H54 (cell line): ENCODE measurements at regions not wholly inside any gene's neighbourhood (a gene's known extent, or its start where the extent isn't known, plus 50 kb on each side); places are given as distances from the start of the nearest gene placed in this dataset.

Source experiments
- DNase-seq: peaks from one replicate; pipeline ENCODE4 v3.0.0; 2011; ENCODE audit warnings: low spot score, mixed read lengths; ENCODE audit not compliant: insufficient read length
- FAIRE-seq: peaks from 3 replicates; lab custom pipeline; 2011; peaks lifted over from hg19 to GRCh38; lab: Jason Lieb, UNC
- POLR2A ChIP-seq: IDR thresholded peaks from 2 replicates; pipeline ENCODE4 v1.6.1; 2011; ENCODE audit warnings: low read depth, mild to moderate bottlenecking, low read length

DNA sequence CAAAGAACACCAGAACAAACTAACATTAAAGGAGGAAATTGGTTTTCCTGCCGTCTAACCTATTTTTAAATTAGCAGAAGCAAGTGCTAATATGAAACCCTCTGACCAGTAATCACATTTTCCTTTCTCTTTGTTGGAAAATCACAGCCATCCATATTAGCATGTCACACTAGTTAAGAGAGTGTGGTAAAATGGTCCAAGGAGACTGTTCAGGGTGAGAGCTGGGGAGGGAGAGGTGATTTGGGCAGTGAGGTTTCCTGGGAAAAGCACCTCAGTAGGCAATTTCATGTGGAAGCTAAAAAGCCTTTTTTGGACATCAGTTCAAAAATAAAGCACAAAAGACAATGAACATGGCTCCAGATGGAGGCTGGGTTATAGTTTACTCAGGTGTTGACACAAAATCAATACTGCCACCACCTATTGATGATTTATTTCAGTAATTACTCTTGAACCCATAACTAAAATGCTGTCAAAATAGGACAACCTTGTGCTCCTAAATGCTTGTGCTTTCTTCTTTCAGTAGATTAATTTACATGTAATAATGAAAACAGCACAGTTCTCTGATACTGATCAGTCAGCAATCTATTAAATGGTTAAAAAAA is 333.2 kb downstream of the SAMD5 start:
- FAIRE-seq (no peak), DNase-seq (no peak)
- TF ChIP-seq POLR2A: no peak

DNA sequence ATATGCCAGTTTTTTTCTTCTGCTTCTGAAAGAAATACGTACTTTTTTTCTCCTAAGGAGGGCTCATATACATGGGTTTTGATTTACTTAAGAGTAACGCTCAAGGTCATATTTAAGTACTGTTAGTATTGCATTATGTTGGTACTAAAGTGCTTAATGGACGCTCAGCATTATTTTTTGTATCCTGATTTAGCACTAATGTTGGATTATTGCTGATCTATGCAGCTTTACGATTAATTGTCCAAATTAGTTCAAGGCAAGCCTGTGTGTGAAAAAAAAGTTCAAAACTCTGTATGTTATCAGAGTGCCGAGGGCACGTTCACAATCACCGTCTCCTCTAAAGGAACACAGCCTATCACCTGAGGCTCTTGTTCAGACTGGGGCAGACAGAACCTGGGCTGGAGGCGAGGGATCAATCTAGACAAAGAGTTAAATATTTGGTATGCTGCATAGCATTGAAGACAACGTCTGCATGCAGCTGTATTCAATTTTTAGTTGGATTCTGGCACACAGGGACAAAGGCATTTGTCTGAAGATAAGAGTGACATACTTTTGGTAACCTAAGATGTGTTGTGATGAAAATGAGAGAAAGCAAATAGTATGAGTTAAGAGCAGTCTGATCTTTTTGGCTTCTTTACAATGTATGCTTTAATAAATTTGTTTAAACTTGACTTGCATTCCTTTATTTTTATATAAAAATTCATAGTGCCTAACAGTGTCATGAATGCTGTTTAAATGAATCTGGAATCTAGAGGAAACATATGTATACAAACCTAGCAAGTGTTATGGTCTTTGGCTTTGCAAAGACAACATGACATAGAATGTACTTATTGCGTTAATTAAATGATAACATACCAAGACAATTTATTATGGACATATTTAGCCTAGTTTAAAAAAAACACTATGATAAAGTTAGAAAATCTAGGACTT is 341.2 kb downstream of the SAMD5 start:
- DNase-seq: no peak
- no peak for TF ChIP-seq POLR2A
- no peak for FAIRE-seq

DNA sequence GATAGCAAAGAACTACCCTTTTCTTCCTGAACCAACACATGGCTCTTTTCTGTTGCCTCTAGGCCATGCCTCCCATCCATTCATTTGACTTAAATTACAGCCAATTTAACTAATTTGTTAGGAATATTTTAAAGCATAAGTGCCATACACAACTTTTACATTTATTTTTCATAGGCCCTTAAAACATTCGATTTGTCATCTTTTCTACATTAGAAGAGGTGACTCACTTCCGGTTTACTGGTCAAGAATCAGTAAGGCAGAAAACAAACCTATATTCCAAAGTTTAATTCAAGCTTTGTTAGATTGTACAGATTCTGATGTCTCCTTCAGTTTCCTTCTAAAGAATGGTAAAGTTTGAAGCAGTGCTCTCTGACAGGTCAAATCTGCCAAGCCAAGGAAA is 344.3 kb downstream of the SAMD5 start:
- TF ChIP-seq POLR2A: no peak
- no peak for FAIRE-seq
- no peak for DNase-seq

DNA sequence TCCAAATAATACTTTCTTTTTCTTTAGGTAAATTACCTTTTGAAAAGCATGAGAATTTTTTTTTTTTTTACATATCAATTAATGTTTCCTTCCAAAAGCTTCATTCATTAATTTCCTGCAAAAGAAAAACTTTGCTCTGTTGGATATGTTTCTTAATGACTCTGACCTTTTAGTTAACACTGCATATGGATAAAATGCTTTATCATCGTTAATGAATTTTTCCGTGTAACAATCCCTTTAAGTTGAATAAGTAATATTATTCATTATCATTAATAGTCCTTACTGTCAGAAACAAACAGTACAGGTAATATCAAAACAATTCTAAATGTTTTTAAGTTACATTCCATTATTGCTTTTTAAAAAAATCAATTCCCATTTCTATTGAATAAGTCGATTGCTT is 345.1 kb downstream of the SAMD5 start:
- DNase-seq (no peak), FAIRE-seq (no peak)
- TF ChIP-seq POLR2A: no peak

DNA sequence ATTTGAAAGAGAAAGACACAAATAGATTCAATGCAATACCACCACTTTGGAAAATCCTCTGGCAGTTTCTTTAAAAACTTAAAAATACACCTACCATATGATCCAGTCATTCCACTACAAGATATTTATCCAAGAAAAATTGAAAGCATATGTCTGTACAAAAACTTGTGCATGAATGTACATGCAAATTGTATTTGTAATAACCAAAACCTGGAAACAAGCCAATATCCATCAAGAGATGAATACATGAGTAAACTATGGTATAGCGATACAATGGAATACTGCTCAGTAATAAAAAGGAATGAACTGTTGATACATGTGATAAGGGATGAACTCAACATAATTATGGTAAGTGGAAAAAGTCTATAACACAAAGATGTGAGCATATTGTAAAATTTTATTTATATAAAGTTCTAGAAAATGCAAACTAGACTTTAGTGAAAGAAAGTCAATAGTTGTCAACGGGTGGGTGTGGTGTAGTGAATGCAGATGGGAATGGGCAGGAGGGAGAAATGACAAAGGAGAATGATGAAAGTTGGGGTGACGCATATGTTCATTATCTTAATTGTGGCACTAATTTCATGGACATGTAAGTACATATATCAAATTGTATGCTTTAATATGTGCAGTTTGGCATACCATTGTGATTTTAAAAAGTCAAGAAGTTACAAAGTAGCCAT is 347.5 kb downstream of the SAMD5 start:
- no peak for TF ChIP-seq POLR2A
- DNase-seq: no peak
- FAIRE-seq: no peak

DNA sequence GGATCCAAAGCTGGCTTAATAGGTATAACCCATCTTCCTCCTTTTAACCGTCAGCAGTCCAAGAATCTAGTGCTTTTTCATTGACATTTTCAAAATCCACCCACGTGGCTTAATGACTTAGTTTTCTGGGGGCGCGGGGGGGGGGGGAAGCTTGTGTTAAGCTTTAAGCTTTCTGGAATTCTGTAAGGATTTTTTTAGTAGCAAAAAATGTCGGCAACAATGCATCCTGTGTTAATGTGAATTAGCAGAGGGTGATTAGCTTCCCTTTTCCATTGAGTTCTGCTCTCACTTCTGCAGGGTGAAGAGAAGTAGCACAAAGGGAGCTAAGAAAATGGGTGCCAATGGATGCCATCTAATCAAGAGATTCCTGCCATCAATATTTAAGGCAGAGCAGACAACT is 348.2 kb downstream of the SAMD5 start:
- TF ChIP-seq POLR2A: no peak
- DNase-seq (no peak), FAIRE-seq (no peak)

DNA sequence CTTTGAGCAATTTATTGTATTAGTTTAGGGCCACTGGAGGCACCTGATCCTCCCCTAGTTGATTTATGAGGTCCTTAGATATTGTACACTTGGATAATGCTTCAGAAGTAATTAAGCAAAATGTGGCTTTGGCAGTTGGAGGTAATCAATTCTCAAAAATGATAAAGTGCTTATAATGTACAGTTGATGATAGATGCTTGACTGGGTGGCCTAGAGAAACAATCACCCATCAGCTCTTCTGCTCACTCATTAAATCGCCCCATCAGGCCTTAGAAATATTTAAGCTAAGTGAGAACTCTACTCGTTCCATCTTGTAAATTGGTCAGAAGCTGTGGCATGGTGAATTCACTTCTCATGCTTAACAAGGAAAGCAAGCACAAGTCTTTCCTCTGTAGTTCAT is 349.9 kb downstream of the SAMD5 start:
- DNase-seq (no peak), FAIRE-seq (no peak)
- no peak for TF ChIP-seq POLR2A

DNA sequence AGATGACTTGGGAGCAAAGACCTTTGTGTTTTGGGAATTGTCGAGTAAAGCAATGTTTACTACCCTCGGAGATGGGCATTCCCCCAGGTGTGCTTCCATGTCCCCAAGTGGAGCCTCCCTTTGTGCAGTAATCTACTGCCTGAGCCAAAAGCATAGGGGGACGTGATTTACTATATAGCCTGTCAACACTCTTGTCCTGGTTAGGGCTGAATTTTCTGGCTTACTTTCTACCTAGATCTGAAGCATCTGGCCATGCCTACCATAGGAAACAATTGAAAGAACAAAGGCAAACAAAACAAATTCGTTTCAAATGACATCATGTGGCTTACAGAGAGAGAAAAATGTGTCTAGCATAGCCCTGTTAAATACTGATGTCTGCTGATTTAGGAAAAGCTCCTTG is 350.6 kb downstream of the SAMD5 start:
- TF ChIP-seq POLR2A: no peak
- no peak for FAIRE-seq
- no peak for DNase-seq

DNA sequence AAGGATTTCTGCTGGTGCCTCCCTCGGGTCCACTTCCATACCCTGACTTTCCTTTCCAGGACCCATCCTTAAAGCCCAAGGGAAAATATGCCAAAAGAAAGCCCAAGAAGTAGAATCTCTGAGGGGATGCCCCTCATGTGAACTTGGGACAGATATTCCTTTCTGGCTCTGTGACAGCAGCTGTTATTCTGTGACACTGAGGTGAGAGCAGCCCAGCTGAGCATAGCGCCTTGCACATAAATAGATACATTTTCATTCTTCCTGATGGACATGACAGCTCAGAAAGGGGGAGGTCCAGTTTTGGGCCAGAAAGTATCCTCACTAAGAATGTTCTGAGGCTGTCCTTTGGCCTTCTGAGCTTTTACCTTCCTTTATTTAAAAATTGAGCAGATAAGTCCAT is 353.2 kb downstream of the SAMD5 start:
- FAIRE-seq (no peak), DNase-seq (no peak)
- no peak for TF ChIP-seq POLR2A

DNA sequence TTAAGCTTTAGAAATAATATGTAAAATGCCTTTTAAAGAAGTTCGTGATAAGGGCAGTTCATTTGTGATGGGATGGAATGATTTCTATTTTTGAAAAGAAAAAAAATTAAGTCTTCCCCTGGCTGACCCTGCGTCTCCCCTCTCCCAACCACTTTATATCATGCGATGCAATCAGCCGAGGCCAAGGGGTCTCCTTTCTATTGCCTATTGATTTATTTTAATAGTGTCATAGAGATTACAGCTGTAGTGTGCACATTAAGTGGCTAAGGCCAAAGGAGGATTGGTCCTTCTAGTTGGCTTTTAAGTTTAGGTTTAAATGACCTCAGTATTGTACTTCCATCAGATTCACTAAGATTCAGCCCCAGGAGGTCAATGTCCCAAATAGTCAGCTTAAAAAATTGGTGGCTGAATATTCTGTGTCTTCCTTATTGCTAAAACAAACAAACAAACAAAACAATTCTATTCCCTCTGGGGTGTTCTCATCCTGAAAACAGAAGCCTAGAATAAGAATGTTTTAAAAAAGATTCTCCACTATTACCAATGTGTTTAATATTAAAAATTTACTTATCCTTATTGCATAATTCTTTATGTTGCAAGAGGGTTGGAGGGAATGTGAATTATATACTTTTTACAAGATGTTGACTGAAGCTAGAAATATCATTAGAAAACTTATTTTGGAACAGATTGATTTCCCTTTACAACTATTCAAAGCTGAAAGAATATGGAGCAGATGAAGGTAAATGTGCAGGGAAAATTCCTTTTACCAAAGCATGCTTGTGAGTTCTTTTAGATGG is 359.1 kb downstream of the SAMD5 start:
- TF ChIP-seq POLR2A: no peak
- no peak for DNase-seq
- FAIRE-seq: no peak

DNA sequence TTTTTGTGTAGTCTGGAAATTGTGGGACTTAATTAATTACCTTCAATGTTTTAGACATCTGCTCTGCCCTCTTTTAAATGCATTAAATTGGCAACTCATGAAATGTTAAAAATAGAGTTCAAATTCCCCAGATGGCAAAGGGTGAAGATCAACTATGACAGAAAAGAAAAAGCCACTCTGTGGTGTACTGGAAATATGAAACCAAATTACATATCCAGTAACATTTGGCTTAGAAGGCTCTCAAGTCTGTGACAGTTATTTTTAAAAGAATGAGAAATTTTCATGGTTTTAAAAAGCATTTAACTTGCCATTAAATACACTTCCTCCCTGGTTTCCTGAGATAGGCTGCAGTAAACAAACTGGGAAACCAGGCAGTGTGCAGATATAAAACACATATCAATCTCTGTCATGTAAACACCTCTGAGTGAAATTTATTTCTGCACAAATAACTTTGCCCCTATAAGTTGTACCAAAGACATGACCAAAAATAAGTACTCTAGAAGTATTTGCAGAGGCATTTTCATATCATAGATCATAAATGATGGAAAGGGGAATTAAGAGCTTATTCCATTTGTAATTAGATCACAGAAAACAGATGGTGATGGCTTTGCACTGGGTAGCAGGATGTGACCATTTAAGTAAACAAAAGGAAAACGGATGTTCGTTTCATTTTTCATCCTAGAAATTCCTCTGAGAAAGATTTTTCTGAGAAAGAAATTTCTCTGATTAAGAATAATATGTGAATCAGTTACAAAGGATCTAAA is 360.1 kb downstream of the SAMD5 start:
- no peak for TF ChIP-seq POLR2A
- DNase-seq: no peak
- FAIRE-seq: no peak

DNA sequence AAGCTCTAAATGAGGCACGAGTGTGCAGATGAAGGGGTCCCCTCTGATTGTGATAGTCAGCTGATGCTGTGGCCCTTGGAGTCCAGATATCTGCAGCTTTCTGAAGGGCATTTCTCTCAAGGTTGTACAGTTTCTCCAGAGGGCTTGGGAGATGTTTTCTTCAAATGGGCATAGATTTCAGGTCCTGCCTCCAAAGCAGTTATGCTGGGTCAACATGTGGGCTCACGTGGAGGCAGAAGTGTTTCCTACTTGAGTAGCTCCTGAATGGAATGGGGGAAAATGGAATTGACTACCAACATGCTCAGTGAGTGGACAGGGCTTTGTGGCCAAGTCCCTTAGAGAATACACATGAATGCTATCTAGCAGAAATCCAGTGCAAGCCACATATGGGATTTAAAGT is 360.7 kb downstream of the SAMD5 start:
- no peak for DNase-seq
- FAIRE-seq: no peak
- TF ChIP-seq POLR2A: no peak

DNA sequence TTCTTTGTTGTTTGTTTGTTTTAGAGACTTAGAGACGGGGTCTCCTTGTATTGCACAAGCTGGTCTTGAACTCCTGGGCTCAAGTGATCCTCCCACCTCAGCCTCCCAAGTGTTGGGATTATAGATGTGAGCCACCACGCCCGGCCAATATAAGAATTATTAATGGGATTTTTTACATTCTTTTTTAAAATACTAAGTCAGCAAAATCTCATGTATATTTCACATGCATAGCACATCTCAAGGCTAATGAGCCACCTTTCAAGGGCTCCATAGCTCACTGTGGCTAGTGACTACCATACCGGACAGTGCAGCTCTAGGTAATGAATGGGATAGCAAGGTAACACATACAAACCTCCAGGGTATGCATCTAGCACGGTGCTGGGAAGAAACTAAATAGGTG is 361.4 kb downstream of the SAMD5 start:
- no peak for FAIRE-seq
- DNase-seq: no peak
- no peak for TF ChIP-seq POLR2A
